ENCODE measurements at regions not wholly inside any gene's neighbourhood (a gene's known extent, or its start where the extent isn't known, plus 50 kb on each side); places are given as distances from the start of the nearest gene placed in this dataset.
"Not testable (repeated sequence)": the region's sequence is repeated elsewhere in the genome, so short reads cannot be mapped to it uniquely, and the experiment has no call there.

DNA sequence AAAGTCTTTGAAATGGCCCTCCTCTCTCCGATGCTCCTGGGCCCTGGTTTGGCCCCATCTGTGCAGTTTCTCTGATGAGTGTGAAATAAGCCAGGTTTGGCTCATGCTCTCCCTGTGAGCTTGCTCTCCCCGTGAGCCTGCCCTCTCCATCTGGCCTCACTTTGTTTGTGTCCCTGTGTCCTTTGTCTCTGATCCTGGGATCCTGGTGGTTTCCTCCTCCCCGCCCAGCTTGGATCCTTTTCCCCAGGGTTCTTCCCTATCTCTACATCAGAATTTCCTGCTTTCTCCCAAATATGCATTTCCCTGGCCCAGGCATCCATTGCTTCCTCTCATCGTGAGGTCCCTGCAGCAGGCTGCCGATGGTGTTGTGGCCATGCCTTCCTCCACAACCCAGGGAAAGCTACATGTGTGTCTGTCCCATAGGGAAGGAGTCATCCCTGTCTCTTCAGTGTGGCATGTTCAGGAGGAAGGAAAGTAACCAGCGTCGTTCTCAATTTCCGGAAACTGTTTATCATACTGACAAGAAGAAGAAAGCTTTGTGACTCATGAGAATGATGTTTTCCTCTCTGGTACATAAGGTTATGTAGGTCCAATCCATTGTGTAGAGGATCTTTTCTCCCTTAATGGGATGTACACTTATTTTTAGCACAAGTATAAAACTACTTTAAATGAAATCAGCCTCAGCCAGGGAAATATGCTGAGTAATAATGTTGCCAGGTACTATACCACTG lies 956.6 kb downstream of the SPATA31A6 start:
- H3K4me2 ChIP-seq (ENCODE audit: low read depth, low read length); ATAC-seq; BruUV-seq (replicated peaks); in situ Hi-C loops (cut with HindIII; ENCODE audit: extremely low pct_ligation_motif_present, low pct_unique_long_range_greater_than_20kb); H3K9me3 ChIP-seq (ENCODE audit: low read length); H3K27me3 ChIP-seq (ENCODE audit: control insufficient read depth in 1 of 2, insufficient read depth in 2 of 2, low read length in 2 of 2); H3K79me2 ChIP-seq (ENCODE audit: insufficient read depth, low read length); H3K4me3 ChIP-seq (replicated peaks in 1 of 3; ENCODE audit: insufficient read depth in 1 of 3, low read depth in 2 of 3, low read length in 3 of 3); FAIRE-seq; H3K27ac ChIP-seq (ENCODE audit: extremely low read length, insufficient read depth, low read length); H3K36me3 ChIP-seq (replicated peaks in 1 of 2; ENCODE audit: control insufficient read depth in 1 of 2, insufficient read depth in 2 of 2, low read length in 2 of 2); H4K20me1 ChIP-seq (ENCODE audit: insufficient read depth, low read length); DNase-seq (ENCODE audit: low spot score); intact Hi-C loops (cut with micrococcal nuclease; ENCODE audit: unreplicated experiment); H2AFZ ChIP-seq (ENCODE audit: low read length); CTCF ChIA-PET (ENCODE audit: low intra/inter-chr PET ratio, low total read pairs); H3K4me1 ChIP-seq (ENCODE audit: insufficient read depth, low read length); POLR2A ChIA-PET; H3K9ac ChIP-seq (ENCODE audit: insufficient read depth, low read depth, low read length): not testable (repeated sequence)
- 32% methylated on average over 7 of the region's 8 CpGs for WGBS (ENCODE audit: low lambda C conversion rate)
